Gastrocnemius medialis (tissue), 4 donors: ENCODE measurements at regions not wholly inside any gene's neighbourhood (a gene's known extent, or its start where the extent isn't known, plus 50 kb on each side); places are given as distances from the start of the nearest gene placed in this dataset.

Experiments used
- POLR2A ChIP-seq, 2 donors: fragments of 450-650 bp; IDR thresholded peaks; one replicate each; pipeline ENCODE4 v1.6.1; 2017; ENCODE audit warnings: antibody characterized with exemption in 2 of 2, mild to moderate bottlenecking in 2 of 2, moderate library complexity in 2 of 2
- TF ChIP-seq, protein P1 (sequence below), 5 experiments: fragments of 450-650 bp in 3 of 5; fragments of 200-600 bp in 2 of 5; sonication (generic) in 2 of 5; IDR thresholded peaks in 4 of 5; conservative IDR thresholded peaks in 1 of 5; 1 replicate in 4 of 5; 2 replicates in 1 of 5; pipeline ENCODE4 v1.5.1; 2016 to 2019; ENCODE audit warnings: antibody characterized with exemption in 5 of 5, mild to moderate bottlenecking in 3 of 5, moderate library complexity in 3 of 5

DNA sequence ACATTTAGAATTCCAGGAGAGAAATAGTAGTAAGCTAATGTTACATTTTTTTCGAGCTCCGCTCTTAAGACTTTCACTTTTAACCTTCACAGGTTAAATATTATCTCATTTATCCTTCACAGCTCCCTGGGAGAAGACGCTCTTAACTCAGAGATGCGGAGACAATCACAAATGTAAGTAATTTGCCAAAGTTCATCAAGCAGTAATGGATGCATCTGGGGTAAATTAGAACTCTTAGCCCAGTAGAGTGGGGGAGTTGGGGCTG, 168.5 kb downstream of the SPP2 start:
- TF ChIP-seq, protein P1, sequence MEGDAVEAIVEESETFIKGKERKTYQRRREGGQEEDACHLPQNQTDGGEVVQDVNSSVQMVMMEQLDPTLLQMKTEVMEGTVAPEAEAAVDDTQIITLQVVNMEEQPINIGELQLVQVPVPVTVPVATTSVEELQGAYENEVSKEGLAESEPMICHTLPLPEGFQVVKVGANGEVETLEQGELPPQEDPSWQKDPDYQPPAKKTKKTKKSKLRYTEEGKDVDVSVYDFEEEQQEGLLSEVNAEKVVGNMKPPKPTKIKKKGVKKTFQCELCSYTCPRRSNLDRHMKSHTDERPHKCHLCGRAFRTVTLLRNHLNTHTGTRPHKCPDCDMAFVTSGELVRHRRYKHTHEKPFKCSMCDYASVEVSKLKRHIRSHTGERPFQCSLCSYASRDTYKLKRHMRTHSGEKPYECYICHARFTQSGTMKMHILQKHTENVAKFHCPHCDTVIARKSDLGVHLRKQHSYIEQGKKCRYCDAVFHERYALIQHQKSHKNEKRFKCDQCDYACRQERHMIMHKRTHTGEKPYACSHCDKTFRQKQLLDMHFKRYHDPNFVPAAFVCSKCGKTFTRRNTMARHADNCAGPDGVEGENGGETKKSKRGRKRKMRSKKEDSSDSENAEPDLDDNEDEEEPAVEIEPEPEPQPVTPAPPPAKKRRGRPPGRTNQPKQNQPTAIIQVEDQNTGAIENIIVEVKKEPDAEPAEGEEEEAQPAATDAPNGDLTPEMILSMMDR (IDR thresholded peaks at IDR 0.05 in 4 of 5, conservative IDR thresholded peaks at IDR 0.05 in 1 of 5), result no peak
- no peak for TF ChIP-seq POLR2A (IDR thresholded peaks at IDR 0.05)
